ENCODE measurements at regions not wholly inside any gene's neighbourhood (a gene's known extent, or its start where the extent isn't known, plus 50 kb on each side); places are given as distances from the start of the nearest gene placed in this dataset.

GRCh38 chrX:20969565-20969964, 404.7 kb upstream of the CNKSR2 start:
- TF ChIP-seq CTCF (IDR thresholded peaks at IDR 0.05), result no peak
- no peak for TF ChIP-seq NR3C1 (CRISPR knock-in tag; conservative IDR thresholded peaks at IDR 0.05; ENCODE audit: low read depth)
- no peak for TF ChIP-seq TEAD4 (CRISPR knock-in tag; IDR thresholded peaks at IDR 0.05)
- TF ChIP-seq TEAD1 (CRISPR knock-in tag; IDR thresholded peaks at IDR 0.05), result no peak
- TF ChIP-seq NR2C2 (CRISPR knock-in tag; IDR thresholded peaks at IDR 0.05), result no peak

All from WTC11 (cell line).